Right renal pelvis (tissue), 4 donors: ENCODE measurements at regions not wholly inside any gene's neighbourhood (a gene's known extent, or its start where the extent isn't known, plus 50 kb on each side); places are given as distances from the start of the nearest gene placed in this dataset.
"Not testable (repeated sequence)": the region's sequence is repeated elsewhere in the genome, so short reads cannot be mapped to it uniquely, and the experiment has no call there.

ENCODE experiments used
- DNase-seq, 4 donors: peaks; one replicate each; pipeline ENCODE4 v3.0.0-alpha.2; 2013; ENCODE audit warnings: low read depth in 4 of 4, low spot score in 3 of 4, missing footprints in 1 of 4

DNA sequence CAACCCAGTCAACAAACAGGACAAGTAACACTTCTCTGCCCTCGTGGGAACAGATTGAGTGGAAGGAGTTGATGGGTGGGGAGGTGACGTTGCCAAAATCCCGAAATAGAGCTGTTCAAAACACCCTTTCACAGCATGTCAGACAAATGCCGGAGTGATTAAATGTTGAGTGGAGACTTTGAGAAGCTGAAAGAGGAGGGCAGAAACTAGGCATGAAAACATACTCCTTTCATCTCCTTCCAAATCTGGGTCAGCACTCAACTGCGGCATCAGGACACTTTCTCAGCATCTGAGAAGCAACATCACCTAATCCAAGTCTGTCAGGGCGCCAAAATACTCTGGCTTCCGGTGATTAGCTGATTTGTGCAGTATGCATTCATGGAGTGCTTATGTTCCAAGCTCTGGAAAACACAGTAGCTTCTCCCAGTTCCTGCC, 51.5 kb upstream of the MRI1 start:
- no peak for DNase-seq

DNA sequence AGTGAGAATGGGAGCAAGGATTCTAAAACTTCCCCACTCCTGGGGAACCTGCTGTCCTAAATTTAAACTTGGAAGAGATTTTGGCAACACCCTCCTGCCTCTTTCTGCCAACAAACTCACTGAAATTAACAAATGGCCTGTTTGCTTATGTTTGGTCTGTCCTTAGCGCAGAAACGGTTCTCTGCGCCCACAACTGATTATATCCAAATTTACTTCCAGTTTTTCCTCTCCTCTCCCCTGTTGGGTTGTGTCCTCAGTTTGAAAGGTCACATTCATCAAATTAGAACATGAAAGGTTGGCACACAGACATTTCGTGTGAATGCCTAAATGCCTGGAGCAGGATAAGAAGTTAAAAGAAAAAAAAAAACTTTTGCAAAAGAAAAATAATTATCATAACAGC, 56.4 kb upstream of the MRI1 start:
- DNase-seq, result no peak

DNA sequence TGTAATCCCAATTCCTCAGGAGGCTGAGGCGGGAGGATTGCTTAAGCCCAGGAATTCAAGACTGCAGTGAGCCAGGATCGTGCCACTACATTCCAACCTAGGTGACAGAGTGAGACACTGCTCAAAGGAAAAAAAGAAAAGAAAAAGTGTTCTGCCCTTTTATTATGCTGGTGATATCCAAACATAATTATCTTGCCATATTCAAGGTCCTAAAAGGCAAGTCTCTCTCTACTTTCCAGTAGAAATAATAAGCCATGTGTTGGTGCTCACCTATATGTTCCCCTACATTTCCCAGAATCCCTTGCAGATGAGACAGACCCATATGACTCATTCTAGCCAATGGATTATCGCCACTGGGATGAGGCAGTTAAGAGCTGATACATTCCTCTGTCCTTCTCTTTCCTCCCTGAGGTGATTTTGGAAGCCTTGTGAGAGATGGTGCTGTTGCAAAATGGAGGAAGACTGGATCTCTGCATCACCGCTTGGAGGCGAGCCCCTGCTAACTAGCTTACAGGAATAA, 58.3 kb upstream of the MRI1 start:
- no peak for DNase-seq

DNA sequence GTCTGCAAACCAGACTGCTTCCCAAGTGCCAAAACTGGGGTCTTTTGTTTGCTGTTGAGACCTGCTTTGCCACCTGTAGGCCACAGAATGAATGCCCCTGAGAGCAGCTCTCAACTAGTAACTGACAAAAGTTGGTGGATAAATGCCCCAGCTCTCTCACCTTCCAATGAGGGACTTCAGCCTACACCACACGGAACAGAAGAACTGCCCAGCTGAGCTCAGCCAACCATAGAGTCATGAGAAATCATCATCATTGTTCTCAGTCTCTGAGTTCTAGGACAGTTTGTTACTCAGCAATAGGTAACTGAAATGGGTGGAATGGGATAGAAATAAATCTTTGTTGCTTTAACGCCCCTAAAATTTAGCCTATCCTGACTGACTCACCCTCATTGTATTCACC, 59.1 kb upstream of the MRI1 start:
- DNase-seq, result no peak

DNA sequence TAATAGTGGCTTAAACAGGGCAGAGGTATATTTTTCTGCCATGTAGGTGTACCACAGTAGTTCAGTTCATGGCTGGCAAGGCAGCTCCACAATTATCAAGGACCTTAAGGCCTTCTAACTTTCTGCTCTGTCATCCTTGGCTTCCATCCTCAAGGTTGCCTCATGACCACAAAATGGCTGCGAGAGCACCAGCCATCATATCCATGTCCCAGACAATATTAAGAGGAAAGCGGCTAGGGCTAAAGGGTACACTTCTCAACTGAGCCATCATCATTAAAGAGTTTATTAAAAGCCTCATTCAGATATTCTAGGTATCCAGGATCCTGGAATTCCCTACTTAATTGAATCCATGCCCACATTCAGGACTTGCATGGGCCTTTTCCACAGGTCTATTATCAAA, 62.7 kb upstream of the MRI1 start:
- no peak for DNase-seq

DNA sequence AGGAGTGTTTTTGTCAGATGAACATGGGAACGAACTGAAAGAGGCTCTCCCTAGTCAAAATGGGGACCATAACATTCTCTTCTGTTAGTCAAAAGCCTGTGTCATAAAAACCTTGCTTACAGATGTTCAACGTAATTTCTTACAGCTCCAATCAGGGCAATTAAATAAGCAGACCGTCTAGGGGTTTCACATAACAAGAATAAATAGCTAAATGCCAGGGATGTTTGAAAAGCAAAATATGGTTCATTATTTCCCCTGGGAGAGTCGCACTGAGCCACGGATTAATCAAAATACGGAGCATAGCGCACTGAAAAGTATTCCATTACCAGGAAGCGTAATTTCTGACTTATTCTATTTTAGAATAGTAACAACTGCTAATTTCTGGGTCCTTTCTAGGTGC, 63.7 kb upstream of the MRI1 start:
- no peak for DNase-seq

DNA sequence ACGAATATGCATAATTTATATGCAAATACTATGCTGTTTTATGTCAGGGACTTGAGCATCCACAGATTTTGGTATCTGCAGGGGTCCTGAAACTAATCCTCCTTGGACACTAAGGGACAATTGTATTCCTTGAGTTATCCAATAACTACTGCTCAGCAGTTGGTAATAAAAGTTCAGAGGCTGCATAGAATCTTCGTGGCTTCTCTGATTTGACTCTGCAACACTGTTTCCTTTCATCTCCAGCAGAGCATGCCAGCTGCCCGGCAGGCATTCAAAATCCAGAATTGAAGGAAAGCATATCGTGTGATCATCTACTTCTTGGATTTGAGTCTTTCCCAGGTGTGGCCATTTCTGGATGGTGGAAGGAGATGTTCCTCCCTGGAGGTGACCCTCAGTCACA, 64.5 kb upstream of the MRI1 start:
- no peak for DNase-seq

DNA sequence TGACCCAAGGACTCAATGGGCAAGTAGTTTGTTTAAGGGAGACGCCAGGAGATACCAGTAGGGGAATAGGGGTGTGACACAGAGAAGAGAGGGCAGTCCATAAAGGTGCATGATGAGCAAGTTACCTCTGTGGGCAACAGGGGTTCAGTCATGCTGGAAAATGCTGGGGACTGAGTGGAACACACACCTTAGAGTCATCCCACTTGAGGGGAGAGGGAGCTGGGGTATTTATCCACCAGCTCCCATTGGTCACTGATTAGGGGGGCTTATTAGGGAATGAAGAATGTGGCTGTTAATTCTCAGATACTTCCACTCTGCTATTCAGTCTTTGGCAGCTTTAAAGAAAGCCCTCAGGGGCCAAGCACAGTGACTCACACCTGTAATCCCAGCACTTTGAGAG, 67.5 kb upstream of the MRI1 start:
- no peak for DNase-seq

DNA sequence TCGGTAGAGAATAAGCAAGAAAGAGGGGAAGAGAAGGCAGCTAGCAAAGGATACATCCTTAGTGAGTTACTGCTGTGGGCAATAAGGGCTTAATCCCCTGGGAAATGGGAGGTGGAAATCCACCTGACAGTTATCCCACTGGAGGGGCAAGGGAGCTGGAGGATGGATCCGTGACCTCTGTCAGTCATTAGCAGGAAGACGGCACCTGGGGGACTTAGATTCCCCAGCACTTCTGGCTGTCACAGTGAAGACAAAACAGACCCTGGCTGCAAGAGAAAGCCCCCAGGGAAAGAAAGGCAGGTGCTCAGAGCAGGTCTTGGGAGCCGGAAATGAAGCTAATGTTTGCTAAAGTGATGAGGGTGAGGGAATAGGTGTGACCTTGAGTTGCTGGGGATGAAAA, 70.4 kb upstream of the MRI1 start:
- no peak for DNase-seq

DNA sequence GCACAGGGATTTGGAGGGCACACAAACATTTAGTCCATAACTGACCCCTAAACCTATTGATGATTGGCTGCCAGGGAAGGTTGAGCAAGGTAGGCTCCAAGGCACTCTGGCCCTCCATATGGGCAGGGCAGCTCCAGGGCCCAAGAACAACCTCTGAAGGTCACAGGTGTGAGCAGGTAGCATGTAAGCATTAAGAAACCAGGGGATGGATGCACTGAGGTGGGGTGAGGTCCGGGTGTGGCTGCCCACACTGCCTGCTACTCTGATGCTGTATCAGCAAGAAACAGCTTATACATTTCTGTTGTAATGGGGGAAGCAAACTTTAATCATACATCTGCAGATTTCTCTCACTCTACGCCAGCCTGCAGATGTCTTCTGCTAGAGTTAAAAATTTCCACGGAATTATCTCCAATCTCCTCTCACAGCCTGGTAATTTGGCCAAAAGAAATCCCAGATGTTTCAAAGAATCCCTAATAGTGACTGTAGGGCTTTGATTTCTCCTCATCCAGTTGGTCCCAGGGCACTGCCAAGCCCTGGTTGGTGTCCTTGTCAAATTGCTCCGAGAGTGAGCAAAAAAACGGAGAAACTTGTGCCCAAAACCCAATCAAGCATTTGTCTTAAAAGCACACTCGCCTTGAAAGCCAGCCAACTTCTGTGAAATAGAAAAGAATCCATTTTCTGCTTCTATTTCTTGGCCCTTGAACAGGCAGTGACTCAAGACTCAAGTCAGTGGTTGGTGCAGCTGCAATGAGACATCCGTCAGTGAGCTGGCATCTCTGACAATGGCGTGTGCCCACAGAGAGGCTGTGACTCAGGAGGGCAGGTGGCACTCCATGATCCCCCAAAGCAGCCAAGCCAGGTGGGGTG, 72.5 kb upstream of the MRI1 start:
- no peak for DNase-seq

DNA sequence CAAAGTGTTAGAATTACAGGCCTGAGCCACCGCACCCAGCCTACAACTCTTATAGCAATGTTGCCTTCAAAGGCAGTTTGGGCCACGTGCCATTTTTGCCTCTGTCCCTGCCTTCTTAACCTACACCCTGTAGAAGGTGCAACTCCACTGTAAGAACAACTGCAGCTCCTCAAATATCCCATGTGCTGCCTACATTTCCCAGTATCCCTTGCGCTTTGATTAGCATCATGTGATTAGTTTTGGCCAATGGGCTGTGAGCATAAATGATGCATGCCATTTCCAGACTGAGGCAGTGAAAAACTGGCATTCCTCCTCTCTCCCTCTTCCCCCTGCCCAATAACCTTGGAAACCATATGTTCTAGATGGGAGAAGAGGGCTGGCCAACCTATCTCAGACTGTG, 75.2 kb upstream of the MRI1 start:
- DNase-seq, result no peak

DNA sequence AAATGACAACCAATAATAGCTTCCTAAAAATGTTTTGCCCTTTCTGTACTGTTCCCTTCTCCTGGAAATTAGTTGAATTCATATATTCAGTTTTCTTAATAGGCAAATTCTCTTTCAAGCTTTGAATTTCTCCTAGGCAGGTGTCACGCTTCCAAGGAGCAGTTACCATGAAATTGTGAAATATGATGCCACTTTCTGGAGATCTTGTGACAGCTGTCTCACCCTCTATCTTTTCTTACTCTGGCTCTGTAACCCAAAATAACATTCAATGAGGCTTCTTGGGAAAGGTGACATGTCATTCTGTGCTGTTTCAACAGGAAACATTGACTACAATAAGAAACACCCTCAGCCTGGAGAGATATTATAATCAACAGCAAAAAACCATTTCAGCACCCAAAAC, 80.3 kb upstream of the MRI1 start:
- DNase-seq, result no peak

DNA sequence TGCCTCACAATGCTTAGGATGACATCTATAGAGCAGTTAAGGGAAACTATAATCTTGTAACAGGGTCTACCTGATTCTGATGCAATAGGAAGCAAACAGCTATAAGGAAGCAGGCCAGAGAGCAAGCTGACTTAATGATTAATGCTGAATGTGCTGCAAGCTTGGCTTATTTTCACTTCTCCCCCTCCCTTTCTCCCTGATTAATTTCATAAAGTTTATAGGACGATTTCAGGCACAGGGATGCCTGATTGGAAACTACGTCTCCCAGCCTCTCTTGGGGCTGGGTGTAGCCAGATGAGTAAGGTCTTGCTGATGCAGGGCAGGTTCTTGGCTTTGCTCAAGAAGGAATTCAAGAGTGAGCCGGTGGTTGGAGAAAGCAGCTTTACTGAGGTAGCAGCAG, 82.8 kb upstream of the MRI1 start:
- no peak for DNase-seq

DNA sequence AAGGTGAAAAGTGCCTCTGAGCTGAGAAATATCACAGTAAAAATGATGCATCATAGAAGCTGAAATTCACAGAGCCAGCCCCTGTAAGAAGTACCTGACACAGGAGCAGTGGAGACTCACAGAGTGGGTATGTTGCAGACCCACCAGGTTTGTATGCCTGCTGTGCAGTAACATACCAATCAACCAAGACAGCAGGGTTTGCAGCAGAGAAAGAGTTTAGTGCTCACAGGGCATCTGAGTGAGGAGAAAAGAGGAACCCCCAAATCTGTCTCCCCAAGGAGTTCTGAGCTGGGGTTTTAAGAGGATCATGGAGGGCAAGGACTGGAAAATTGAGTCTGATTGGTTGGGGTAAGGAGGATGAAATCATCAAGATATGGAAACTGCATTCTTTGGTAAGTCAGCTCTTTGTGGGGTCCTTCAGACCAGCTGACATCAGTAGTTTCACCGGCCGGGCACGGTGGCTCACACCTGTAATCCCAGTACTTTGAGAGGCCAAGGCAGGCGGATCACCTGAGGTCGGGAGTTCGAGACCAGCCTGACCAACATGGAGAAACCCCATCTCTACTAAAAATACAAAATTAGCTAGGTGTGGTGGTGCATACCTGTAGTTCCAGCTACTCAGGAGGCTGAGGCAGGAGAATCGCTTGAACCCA, 83.5 kb upstream of the MRI1 start:
- not testable (repeated sequence) for DNase-seq

DNA sequence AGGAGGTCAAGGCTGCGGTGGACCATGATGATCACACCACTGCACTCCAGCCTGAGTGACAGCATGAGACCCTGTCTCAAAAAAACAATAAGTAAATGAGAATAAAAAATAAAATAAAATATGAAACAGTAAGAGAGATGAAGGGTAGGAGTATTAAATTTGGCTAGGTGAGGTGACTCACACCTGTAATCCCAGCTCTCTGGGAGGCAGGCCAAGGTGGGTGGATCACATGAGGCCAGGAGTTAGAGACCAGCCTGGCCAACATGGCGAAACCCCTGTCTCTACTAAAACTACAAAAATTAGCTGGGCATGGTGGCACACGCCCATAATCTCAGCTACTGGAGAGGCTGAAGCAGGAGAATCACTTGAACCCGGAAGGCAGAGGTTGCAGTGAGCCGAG, 87.4 kb upstream of the MRI1 start:
- not testable (repeated sequence) for DNase-seq

DNA sequence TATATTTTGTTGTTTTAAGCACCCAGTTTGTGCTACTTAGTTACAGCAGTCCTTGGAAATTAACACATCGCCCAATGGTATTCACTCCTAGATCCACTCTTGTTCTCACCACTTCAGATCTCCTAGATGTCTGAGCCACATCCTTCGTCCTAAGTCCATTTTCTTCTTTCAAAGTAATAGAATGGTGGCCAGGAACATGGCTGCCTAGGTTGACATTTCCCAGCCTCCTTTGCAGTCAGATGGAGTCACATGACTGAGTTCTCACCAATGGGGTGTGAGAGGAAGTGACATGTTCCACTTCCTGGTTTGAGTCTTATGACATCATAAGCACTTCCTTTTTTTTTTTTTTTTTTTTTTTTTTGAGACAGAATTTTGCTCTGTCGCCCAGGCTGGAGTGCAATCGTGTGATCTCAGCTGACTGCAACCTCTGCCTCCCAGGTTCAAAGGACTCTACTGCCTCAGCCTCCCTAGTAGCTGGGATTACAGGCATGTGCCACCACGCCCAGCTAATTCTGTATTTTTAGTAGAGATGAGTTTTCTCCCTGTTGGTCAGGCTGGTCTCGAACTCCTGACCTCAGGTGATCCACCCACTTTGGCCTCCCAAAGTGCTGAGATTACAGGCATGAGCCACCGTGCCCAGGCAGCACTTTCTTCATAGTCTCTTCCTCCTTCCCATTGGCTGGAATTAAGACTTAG, 91.7 kb upstream of the MRI1 start:
- DNase-seq, result not testable (repeated sequence)

DNA sequence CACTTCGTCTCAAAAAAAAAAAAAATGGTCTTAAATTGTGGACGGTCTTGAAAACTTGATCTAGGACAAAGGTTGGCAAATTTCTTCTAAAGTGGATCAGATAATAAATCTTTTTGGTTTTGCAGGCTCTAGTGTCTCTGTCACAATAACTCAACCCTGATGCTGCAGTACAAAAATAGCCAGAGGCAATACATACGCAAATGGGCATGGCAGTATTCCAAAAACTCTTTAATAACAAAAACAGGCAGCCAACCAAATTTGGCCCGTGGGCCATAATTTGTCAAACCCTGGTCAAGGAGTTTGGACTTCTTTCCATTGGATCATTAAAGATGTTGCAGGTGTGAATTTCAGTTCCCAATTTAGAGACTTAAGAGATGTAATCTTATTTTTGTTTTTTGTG, 93.5 kb upstream of the MRI1 start:
- no peak for DNase-seq

DNA sequence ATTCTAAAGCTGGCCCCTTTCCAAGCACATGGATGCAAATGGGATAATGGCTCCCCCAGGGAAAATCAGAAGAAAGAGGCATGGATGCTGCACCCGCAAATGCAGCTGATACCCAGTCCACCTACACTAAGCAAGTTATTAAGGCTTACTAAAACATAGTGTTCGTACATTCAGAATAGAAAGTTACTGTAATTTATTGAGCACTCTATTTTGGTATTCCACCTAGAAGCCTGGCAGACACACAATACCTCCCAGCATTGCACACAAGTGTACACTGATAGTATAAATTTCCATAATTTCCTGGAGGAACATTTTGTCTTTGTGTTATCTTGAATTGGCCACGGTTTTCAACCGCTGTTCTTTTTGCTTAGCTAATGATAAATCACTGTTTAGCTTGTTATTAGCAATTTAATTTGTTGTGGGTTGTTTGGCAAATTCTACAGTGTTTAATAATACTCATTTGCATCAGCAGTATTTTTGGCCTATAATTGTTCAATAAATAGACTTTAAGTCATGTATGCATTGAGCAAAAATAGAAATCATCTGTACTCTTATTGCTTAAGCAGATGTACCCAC, 94.5 kb upstream of the MRI1 start:
- no peak for DNase-seq

DNA sequence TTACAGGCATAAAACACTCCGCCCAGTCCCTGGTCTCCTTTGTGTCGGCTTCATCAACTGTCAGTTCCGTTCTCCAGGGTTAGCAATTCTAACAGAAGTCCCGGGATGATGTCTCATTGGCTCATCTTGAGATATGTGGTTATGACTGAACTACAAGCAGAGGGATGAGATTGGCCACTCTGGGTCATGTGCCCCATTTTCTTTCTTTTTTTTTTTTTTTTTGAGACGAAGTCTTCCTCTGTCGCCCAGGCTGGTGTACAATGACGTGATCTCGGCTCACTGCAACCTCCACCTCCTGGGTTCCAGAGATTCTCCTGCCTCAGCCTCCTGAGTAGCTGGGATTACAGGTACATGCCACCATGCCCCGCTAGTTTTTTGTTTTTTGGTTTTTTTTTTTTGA, 95.4 kb upstream of the MRI1 start:
- no peak for DNase-seq

DNA sequence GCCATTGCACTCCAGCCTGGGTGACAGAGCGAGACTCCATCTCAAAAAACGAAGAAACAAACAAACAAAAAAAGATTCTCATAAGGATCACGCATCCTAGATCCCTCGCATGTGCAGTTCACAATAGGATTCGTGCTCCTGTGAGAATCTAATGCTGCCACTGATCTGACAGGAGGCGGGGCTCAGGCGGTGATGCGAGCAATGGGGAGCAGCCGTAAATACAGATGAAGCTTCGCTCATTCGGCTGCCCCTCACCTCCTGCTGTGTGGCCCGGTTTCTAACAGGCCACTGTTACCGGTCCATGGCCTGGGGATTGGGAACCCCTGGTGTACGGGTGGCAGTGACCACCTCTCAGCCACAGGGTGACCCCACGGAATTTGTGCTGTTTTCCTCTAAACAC, 98.2 kb upstream of the MRI1 start:
- DNase-seq, result no peak
